Astrocyte (in vitro differentiated cells and primary cell): ENCODE measurements at regions not wholly inside any gene's neighbourhood (a gene's known extent, or its start where the extent isn't known, plus 50 kb on each side); places are given as distances from the start of the nearest gene placed in this dataset.

Experiments
- DNase-seq: peaks from one replicate; pipeline ENCODE4 v3.0.0-alpha.2; 2010; ENCODE audit warnings: low read depth
- FAIRE-seq: peaks from 2 replicates; lab custom pipeline; 2011; peaks lifted over from hg19 to GRCh38; lab: Jason Lieb, UNC
- H2AFZ ChIP-seq: 2 replicates; pipeline ENCODE4 v1.6.0; 2012; ENCODE audit warnings: low read depth, low read length, inconsistent platforms
- H3K27ac ChIP-seq: 2 replicates; pipeline ENCODE4 v1.5.1; 2011; ENCODE audit warnings: low read depth, low read length, inconsistent platforms
- H3K27me3 ChIP-seq: 2 replicates; pipeline ENCODE4 v1.6.0; 2011; ENCODE audit warnings: low read length, inconsistent platforms; ENCODE audit not compliant: insufficient read depth
- H3K36me3 ChIP-seq: 2 replicates; pipeline ENCODE4 v1.5.1; 2011; ENCODE audit warnings: low read length, inconsistent platforms; ENCODE audit not compliant: insufficient read depth
- H3K4me1 ChIP-seq: 2 replicates; pipeline ENCODE4 v1.5.1; 2011; ENCODE audit warnings: low read length, inconsistent platforms; ENCODE audit not compliant: insufficient read depth
- H3K4me2 ChIP-seq: 2 replicates; pipeline ENCODE4 v1.6.0; 2012; ENCODE audit warnings: low read length, inconsistent platforms
- H3K4me3 ChIP-seq: 2 replicates; pipeline ENCODE4 v1.5.1; 2011; ENCODE audit warnings: low read depth, mild to moderate bottlenecking, low read length, inconsistent platforms; ENCODE audit not compliant: insufficient read depth
- H3K79me2 ChIP-seq: 2 replicates; pipeline ENCODE4 v1.6.0; 2012; ENCODE audit warnings: mild to moderate bottlenecking, low read length, inconsistent platforms; ENCODE audit not compliant: insufficient read depth
- H3K9ac ChIP-seq: 2 replicates; pipeline ENCODE4 v1.6.0; 2012; ENCODE audit warnings: mild to moderate bottlenecking, low read length, inconsistent platforms
- H3K9me3 ChIP-seq: 2 replicates; pipeline ENCODE4 v1.5.1; 2012; ENCODE audit warnings: low read depth, mild to moderate bottlenecking, low read length, inconsistent platforms; ENCODE audit not compliant: insufficient read depth
- H4K20me1 ChIP-seq: 2 replicates; pipeline ENCODE4 v1.6.0; 2012; ENCODE audit warnings: low read length, inconsistent platforms; ENCODE audit not compliant: insufficient read depth
- H3K27ac Mint-ChIP-seq: one replicate; pipeline ENCODE4 v1.8.0; 2021; ENCODE audit warnings: mild to moderate bottlenecking, mixed read lengths; ENCODE audit not compliant: unreplicated experiment
- H3K27me3 Mint-ChIP-seq: one replicate; pipeline ENCODE4 v1.8.0; 2021; ENCODE audit warnings: low read depth, mixed read lengths; ENCODE audit not compliant: unreplicated experiment
- H3K36me3 Mint-ChIP-seq: one replicate; pipeline ENCODE4 v1.8.0; 2021; ENCODE audit warnings: low read depth, mixed read lengths; ENCODE audit not compliant: unreplicated experiment
- H3K4me1 Mint-ChIP-seq: one replicate; pipeline ENCODE4 v1.8.0; 2021; ENCODE audit warnings: low read depth, mixed read lengths; ENCODE audit not compliant: unreplicated experiment
- H3K4me3 Mint-ChIP-seq: one replicate; pipeline ENCODE4 v1.8.0; 2021; ENCODE audit warnings: mild to moderate bottlenecking, moderate library complexity, mixed read lengths; ENCODE audit not compliant: unreplicated experiment
- H3K9me3 Mint-ChIP-seq: one replicate; pipeline ENCODE4 v1.8.0; 2021; ENCODE audit warnings: mild to moderate bottlenecking, mixed read lengths; ENCODE audit not compliant: unreplicated experiment
- EZH2 ChIP-seq: IDR thresholded peaks from 2 replicates; pipeline ENCODE4 v1.6.1; 2012; ENCODE audit warnings: mild to moderate bottlenecking, low read length, inconsistent platforms; ENCODE audit not compliant: insufficient read depth
- TF ChIP-seq, protein P1 (sequence below): IDR thresholded peaks from 2 replicates; pipeline ENCODE4 v1.5.1; 2011; ENCODE audit warnings: low read depth, mild to moderate bottlenecking, inconsistent platforms, low read length, moderate library complexity; ENCODE audit not compliant: insufficient read depth

DNA sequence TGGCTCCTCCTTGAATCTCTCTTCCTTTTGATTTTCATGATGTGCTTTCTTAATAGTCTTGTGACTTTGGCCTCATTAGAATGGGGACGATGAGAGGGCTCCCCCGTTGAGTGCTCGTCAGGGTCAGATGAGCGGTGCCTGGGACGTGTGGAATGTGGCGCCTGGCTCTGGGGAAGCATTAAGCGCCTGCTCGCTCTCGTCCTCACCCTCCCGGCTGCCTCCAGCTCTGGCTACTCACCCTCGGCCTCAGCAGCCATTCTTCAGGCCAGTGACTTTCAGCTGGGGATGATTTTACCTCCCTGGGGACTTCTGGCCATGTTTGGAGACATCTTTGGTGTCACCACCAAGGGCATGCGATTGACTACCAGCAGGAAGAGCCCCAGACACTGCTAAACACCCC, 69.7 kb downstream of the RPS6KA4 start:
- no peak for FAIRE-seq
- peaks cover 31% of the 10 kb centered on the region for H3K27me3 Mint-ChIP-seq
- H2AFZ ChIP-seq: no peak overlapping the region
- no peak overlapping the region for H3K4me2 ChIP-seq
- no peak for DNase-seq
- H3K9me3 Mint-ChIP-seq: peaks cover 5% of the 10 kb centered on the region
- H3K4me3 Mint-ChIP-seq: no peak overlapping the region
- no peak overlapping the region for H3K4me3 ChIP-seq
- H3K79me2 ChIP-seq: no peaks in the 10 kb centered on the region
- no peaks in the 10 kb centered on the region for H3K9me3 ChIP-seq
- no peaks in the 10 kb centered on the region for H3K4me1 Mint-ChIP-seq
- TF ChIP-seq EZH2: no peak
- TF ChIP-seq, protein P1, sequence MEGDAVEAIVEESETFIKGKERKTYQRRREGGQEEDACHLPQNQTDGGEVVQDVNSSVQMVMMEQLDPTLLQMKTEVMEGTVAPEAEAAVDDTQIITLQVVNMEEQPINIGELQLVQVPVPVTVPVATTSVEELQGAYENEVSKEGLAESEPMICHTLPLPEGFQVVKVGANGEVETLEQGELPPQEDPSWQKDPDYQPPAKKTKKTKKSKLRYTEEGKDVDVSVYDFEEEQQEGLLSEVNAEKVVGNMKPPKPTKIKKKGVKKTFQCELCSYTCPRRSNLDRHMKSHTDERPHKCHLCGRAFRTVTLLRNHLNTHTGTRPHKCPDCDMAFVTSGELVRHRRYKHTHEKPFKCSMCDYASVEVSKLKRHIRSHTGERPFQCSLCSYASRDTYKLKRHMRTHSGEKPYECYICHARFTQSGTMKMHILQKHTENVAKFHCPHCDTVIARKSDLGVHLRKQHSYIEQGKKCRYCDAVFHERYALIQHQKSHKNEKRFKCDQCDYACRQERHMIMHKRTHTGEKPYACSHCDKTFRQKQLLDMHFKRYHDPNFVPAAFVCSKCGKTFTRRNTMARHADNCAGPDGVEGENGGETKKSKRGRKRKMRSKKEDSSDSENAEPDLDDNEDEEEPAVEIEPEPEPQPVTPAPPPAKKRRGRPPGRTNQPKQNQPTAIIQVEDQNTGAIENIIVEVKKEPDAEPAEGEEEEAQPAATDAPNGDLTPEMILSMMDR: no peak
- H3K4me1 ChIP-seq: no peaks in the 10 kb centered on the region
- peaks cover 22% of the 10 kb centered on the region for H3K27me3 ChIP-seq
- H3K9ac ChIP-seq: no peak overlapping the region
- no peak overlapping the region for H3K27ac Mint-ChIP-seq
- H3K36me3 ChIP-seq: no peaks in the 10 kb centered on the region
- H3K36me3 Mint-ChIP-seq: no peaks in the 10 kb centered on the region
- H3K27ac ChIP-seq: no peak overlapping the region
- H4K20me1 ChIP-seq: no peaks in the 10 kb centered on the region

DNA sequence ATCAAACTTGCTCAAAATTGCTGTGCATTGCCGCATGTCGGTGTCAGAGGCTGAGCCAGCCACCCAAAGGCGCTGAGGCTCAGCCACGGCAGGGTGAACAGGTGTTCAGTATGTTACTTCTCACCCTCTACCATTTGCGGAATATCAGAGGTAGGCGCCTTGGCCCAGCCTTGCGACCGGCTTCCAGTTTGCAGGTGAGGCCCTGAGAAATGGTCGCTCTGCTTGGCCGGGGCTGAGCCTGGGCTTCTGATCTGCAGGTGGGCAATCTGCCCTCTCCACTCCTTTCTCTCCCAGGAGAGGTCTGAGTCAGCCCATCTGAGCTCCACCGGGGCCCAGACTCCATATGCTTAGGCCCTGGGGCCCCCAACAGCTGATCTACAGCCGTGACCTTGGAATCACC, 71.0 kb downstream of the RPS6KA4 start:
- Histone ChIP-seq H4K20me1 (no peaks in the 10 kb centered on the region), H3K9ac (no peak overlapping the region), H3K4me3 (no peak overlapping the region), H3K27ac (no peak overlapping the region), H3K4me1 (no peaks in the 10 kb centered on the region), H3K9me3 (no peaks in the 10 kb centered on the region), H2AFZ (no peak overlapping the region), H3K4me2 (no peak overlapping the region), H3K79me2 (no peaks in the 10 kb centered on the region), H3K36me3 (no peaks in the 10 kb centered on the region), H3K27me3 (peaks cover 28% of the 10 kb centered on the region)
- no peaks in the 10 kb centered on the region for H3K36me3 Mint-ChIP-seq
- FAIRE-seq: no peak
- no peak overlapping the region for H3K4me3 Mint-ChIP-seq
- no peaks in the 10 kb centered on the region for H3K4me1 Mint-ChIP-seq
- no peak overlapping the region for H3K27ac Mint-ChIP-seq
- no peak for TF ChIP-seq EZH2
- TF ChIP-seq, protein P1: no peak
- peaks cover 5% of the 10 kb centered on the region for H3K9me3 Mint-ChIP-seq
- DNase-seq: no peak
- H3K27me3 Mint-ChIP-seq: peaks cover 40% of the 10 kb centered on the region

DNA sequence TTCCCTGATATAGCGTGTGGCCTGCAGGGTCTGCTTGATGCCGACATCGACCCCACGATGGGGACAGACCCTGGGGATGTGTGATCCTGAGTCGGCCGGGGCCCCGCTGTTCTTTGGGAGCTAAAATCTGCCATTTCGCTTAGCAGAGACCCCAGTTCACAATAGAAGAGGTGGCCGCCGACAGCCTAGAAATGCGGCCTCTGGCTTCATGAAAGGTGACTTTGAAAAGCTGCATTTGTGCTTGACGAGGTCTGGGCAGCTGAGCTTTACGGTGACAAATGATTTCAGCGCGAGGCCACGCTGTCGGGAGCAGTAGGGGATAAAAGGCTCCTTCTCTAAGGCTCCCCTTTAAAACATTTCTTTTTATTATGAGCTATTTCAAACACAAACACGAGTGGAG, 71.7 kb downstream of the RPS6KA4 start:
- H3K27ac ChIP-seq: no peak overlapping the region
- TF ChIP-seq, protein P1: no peak
- TF ChIP-seq EZH2: no peak
- H3K27ac Mint-ChIP-seq: no peak overlapping the region

More for the DNA sequence above, 71.7 kb downstream of the RPS6KA4 start:
- Mint-ChIP-seq H3K4me1 (no peaks in the 10 kb centered on the region), H3K4me3 (no peak overlapping the region), H3K9me3 (peaks cover 5% of the 10 kb centered on the region), H3K36me3 (no peaks in the 10 kb centered on the region), H3K27me3 (peaks cover 44% of the 10 kb centered on the region)
- DNase-seq (no peak), FAIRE-seq (no peak)
- Histone ChIP-seq H3K4me2 (no peak overlapping the region), H3K27me3 (peaks cover 28% of the 10 kb centered on the region), H3K4me1 (no peaks in the 10 kb centered on the region), H3K9ac (no peak overlapping the region), H3K9me3 (no peaks in the 10 kb centered on the region), H3K79me2 (no peaks in the 10 kb centered on the region), H4K20me1 (no peaks in the 10 kb centered on the region), H3K4me3 (no peak overlapping the region), H2AFZ (no peak overlapping the region), H3K36me3 (no peaks in the 10 kb centered on the region)
